ENCODE measurements at regions not wholly inside any gene's neighbourhood (a gene's known extent, or its start where the extent isn't known, plus 50 kb on each side); places are given as distances from the start of the nearest gene placed in this dataset.

DNA sequence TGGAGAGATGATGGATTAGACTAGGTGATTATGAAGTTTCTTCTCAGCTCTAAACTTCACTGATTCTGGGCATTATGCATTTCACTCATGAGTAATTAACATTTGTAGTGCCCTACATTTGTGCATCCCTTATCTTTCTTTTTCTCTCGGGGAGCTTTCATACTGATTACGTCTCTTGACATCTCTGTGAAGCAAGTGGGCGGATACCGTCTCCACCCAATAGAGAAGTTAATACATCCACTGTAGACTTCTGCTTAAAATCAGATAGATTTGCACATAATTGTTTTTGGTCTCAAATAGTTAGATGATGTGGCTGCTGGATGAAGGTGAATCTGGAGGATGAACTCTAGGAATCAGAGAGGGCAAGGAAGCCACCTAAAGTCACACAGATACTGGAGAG lies 653.6 kb upstream of the EEF2KMT start:
- TF ChIP-seq CEBPB (IDR thresholded peaks at IDR 0.05) (no peak), EP300 (IDR thresholded peaks at IDR 0.05; ENCODE audit: borderline replicate concordance) (no peak), ZBTB7A (IDR thresholded peaks at IDR 0.05; ENCODE audit: low read depth) (no peak), EGR1 (IDR thresholded peaks at IDR 0.05) (no peak)

Data from Ishikawa (cell line).